ENCODE measurements at regions not wholly inside any gene's neighbourhood (a gene's known extent, or its start where the extent isn't known, plus 50 kb on each side); places are given as distances from the start of the nearest gene placed in this dataset.

- intact Hi-C loops (cut with micrococcal nuclease; ENCODE audit: unreplicated experiment), result loop anchor here (5.0 to 10.0 kb wide), 3 partner anchors 253 to 665 kb away; no protein-coding TSS in a partner anchor
- Histone ChIP-seq H3K4me1 (ENCODE audit: insufficient read depth, low read length, poor library complexity, severe bottlenecking) (no peaks in the 10 kb centered on the region), H3K27ac (ENCODE audit: low read depth, low read length, poor library complexity, severe bottlenecking) (no peak overlapping the region), H3K27me3 (replicated peaks; ENCODE audit: insufficient read depth, low read depth, low read length, poor library complexity) (no peaks in the 10 kb centered on the region), H3K9me3 (ENCODE audit: low read depth, low read length, poor library complexity, severe bottlenecking) (no peaks in the 10 kb centered on the region), H3K36me3 (ENCODE audit: insufficient read depth, low read length, poor library complexity, severe bottlenecking) (no peaks in the 10 kb centered on the region), H3K4me3 (ENCODE audit: low read depth, low read length, poor library complexity, severe bottlenecking) (no peak overlapping the region)
- ChIA-PET POLR2A (ENCODE audit: low non-redundant PET) (no interaction called here), CTCF (no interaction called here)
- DNase-seq (ENCODE audit: low spot score), result peak; percentile 5
- no peak for TF ChIP-seq EZH2 (IDR thresholded peaks at IDR 0.05; ENCODE audit: borderline replicate concordance, low read depth, low read length, poor library complexity, severe bottlenecking)
- TF ChIP-seq, protein P1, sequence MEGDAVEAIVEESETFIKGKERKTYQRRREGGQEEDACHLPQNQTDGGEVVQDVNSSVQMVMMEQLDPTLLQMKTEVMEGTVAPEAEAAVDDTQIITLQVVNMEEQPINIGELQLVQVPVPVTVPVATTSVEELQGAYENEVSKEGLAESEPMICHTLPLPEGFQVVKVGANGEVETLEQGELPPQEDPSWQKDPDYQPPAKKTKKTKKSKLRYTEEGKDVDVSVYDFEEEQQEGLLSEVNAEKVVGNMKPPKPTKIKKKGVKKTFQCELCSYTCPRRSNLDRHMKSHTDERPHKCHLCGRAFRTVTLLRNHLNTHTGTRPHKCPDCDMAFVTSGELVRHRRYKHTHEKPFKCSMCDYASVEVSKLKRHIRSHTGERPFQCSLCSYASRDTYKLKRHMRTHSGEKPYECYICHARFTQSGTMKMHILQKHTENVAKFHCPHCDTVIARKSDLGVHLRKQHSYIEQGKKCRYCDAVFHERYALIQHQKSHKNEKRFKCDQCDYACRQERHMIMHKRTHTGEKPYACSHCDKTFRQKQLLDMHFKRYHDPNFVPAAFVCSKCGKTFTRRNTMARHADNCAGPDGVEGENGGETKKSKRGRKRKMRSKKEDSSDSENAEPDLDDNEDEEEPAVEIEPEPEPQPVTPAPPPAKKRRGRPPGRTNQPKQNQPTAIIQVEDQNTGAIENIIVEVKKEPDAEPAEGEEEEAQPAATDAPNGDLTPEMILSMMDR (conservative IDR thresholded peaks at IDR 0.05; ENCODE audit: low read depth, low read length), result no peak
- no TSS peak for BruUV-seq (replicated peaks)
Measured at GRCh38 chr3:191139736-191140135, 59.3 kb upstream of the OSTN start.

DNA sequence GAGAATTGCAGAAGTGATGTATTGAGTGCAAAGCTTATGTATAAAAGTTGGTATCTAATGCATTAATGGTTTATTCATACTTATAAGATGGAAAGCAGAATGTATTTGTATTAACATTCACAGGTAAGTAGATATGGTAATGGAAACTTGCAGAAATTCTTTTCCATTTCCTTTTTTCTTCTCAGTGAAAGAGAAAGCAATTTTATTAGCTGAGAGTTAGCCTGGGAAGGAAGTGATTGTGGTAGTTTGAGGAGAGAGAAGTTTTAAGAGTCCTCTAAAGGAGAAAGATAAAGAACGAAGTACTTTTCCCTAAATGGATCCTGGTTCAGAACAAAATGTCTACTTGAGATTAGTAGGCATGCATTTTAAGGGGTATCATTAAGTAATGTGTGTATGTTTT lies 60.1 kb upstream of the OSTN start:
- CTCF ChIA-PET, result no interaction called here
- Histone ChIP-seq H3K9me3 (ENCODE audit: low read depth, low read length, poor library complexity, severe bottlenecking) (no peaks in the 10 kb centered on the region), H3K4me1 (ENCODE audit: insufficient read depth, low read length, poor library complexity, severe bottlenecking) (no peaks in the 10 kb centered on the region), H3K27ac (ENCODE audit: low read depth, low read length, poor library complexity, severe bottlenecking) (no peak overlapping the region), H3K27me3 (replicated peaks; ENCODE audit: insufficient read depth, low read depth, low read length, poor library complexity) (no peaks in the 10 kb centered on the region), H3K4me3 (ENCODE audit: low read depth, low read length, poor library complexity, severe bottlenecking) (no peak overlapping the region), H3K36me3 (ENCODE audit: insufficient read depth, low read length, poor library complexity, severe bottlenecking) (no peaks in the 10 kb centered on the region)
- intact Hi-C loops (cut with micrococcal nuclease; ENCODE audit: unreplicated experiment), result loop anchor here (5.0 to 10.0 kb wide), 3 partner anchors 253 to 666 kb away; no protein-coding TSS in a partner anchor
- no TSS peak for BruUV-seq (replicated peaks)
- POLR2A ChIA-PET (ENCODE audit: low non-redundant PET), result no interaction called here
- DNase-seq (ENCODE audit: low spot score), result no peak
- no peak for TF ChIP-seq EZH2 (IDR thresholded peaks at IDR 0.05; ENCODE audit: borderline replicate concordance, low read depth, low read length, poor library complexity, severe bottlenecking)
- TF ChIP-seq, protein P1 (conservative IDR thresholded peaks at IDR 0.05; ENCODE audit: low read depth, low read length), result no peak

DNA sequence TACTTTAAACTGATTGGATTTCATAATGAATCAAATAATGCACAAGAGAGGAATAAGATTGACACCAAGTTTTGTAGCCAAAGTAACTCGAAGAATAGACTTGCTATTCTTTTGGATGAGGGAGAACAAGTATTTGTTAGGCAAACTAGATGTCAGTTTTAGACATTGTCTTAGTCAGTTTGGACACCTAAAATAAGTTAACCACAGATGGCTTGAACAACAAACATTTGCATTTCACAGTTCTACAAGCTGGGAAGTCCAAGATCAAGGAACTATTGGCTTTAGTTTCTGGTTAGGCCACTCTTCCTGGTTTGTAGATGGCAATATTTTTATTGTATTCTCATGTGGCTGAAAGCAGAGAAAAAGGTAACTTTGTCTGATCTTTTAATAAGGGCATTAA lies 61.3 kb upstream of the OSTN start:
- ChIA-PET CTCF (no interaction called here), POLR2A (ENCODE audit: low non-redundant PET) (no interaction called here)
- no peak overlapping the region for H3K27ac ChIP-seq (ENCODE audit: low read depth, low read length, poor library complexity, severe bottlenecking)
- no peak overlapping the region for H3K4me3 ChIP-seq (ENCODE audit: low read depth, low read length, poor library complexity, severe bottlenecking)
- no peaks in the 10 kb centered on the region for H3K4me1 ChIP-seq (ENCODE audit: insufficient read depth, low read length, poor library complexity, severe bottlenecking)
- TF ChIP-seq, protein P1 (conservative IDR thresholded peaks at IDR 0.05; ENCODE audit: low read depth, low read length), result no peak
- no peak for TF ChIP-seq EZH2 (IDR thresholded peaks at IDR 0.05; ENCODE audit: borderline replicate concordance, low read depth, low read length, poor library complexity, severe bottlenecking)
- H3K27me3 ChIP-seq (replicated peaks; ENCODE audit: insufficient read depth, low read depth, low read length, poor library complexity), result no peaks in the 10 kb centered on the region
- no peaks in the 10 kb centered on the region for H3K9me3 ChIP-seq (ENCODE audit: low read depth, low read length, poor library complexity, severe bottlenecking)
- BruUV-seq (replicated peaks), result no TSS peak
- no peak for DNase-seq (ENCODE audit: low spot score)
- no peaks in the 10 kb centered on the region for H3K36me3 ChIP-seq (ENCODE audit: insufficient read depth, low read length, poor library complexity, severe bottlenecking)
- intact Hi-C loops (cut with micrococcal nuclease; ENCODE audit: unreplicated experiment), result loop anchor here (5.0 to 10.0 kb wide), 3 partner anchors 255 to 667 kb away; no protein-coding TSS in a partner anchor

Data from A673 (cell line).